Trophoblast cell (in vitro differentiated cells and primary cell): ENCODE measurements at regions not wholly inside any gene's neighbourhood (a gene's known extent, or its start where the extent isn't known, plus 50 kb on each side); places are given as distances from the start of the nearest gene placed in this dataset.

Source experiments
- DNase-seq, 2 donors: peaks; one replicate each; pipeline ENCODE4 v3.0.0-alpha.2; 2016
- H2AFZ ChIP-seq: 2 replicates; pipeline ENCODE4 v1.6.1; 2013; ENCODE audit warnings: low read length, moderate library complexity, mild to moderate bottlenecking; ENCODE audit not compliant: insufficient read depth, poor library complexity
- H2AK5ac ChIP-seq: 2 replicates; pipeline ENCODE4 v1.6.1; 2013; ENCODE audit warnings: mild to moderate bottlenecking, low read length
- H2BK120ac ChIP-seq: 2 replicates; pipeline ENCODE4 v1.6.1; 2013; ENCODE audit warnings: low read length, mild to moderate bottlenecking, moderate library complexity; ENCODE audit not compliant: insufficient read depth, poor library complexity
- H2BK12ac ChIP-seq: 2 replicates; pipeline ENCODE4 v1.6.1; 2013; ENCODE audit warnings: mild to moderate bottlenecking, low read length, moderate library complexity
- H2BK5ac ChIP-seq: 2 replicates; pipeline ENCODE4 v1.6.1; 2013; ENCODE audit warnings: low read length, low read depth, moderate library complexity, mild to moderate bottlenecking; ENCODE audit not compliant: poor library complexity
- H3K14ac ChIP-seq: 2 replicates; pipeline ENCODE4 v1.6.1; 2013; ENCODE audit warnings: mild to moderate bottlenecking, low read length
- H3K18ac ChIP-seq: 2 replicates; pipeline ENCODE4 v1.6.1; 2013; ENCODE audit warnings: mild to moderate bottlenecking, low read length
- H3K23ac ChIP-seq: 2 replicates; pipeline ENCODE4 v1.6.1; 2013; ENCODE audit warnings: low read length
- H3K27ac ChIP-seq: 2 replicates; pipeline ENCODE4 v1.5.1; 2013; ENCODE audit warnings: low read depth, mild to moderate bottlenecking, inconsistent platforms, low read length, moderate library complexity
- H3K27me3 ChIP-seq: 2 replicates; pipeline ENCODE4 v1.6.1; 2013; ENCODE audit warnings: inconsistent platforms, mild to moderate bottlenecking, low read length, moderate library complexity; ENCODE audit not compliant: insufficient read depth
- H3K36me3 ChIP-seq, 2 experiments: 1 replicate in 1 of 2; 2 replicates in 1 of 2; pipeline ENCODE4 v1.6.1; 2013; ENCODE audit warnings: low read length in 2 of 2, mild to moderate bottlenecking in 2 of 2, moderate library complexity in 1 of 2; ENCODE audit not compliant: insufficient read depth in 2 of 2, control insufficient read depth in 1 of 2
- H3K4ac ChIP-seq: 2 replicates; pipeline ENCODE4 v1.6.1; 2013; ENCODE audit warnings: low read depth, mild to moderate bottlenecking, low read length, moderate library complexity
- H3K4me1 ChIP-seq, 2 experiments: 1 replicate in 1 of 2; 2 replicates in 1 of 2; pipeline ENCODE4 v1.6.1; 2013; ENCODE audit warnings: low read length in 2 of 2, mild to moderate bottlenecking in 2 of 2, moderate library complexity in 1 of 2; ENCODE audit not compliant: insufficient read depth in 2 of 2, control insufficient read depth in 1 of 2
- H3K4me2 ChIP-seq: 2 replicates; pipeline ENCODE4 v1.6.1; 2013; ENCODE audit warnings: inconsistent platforms, mild to moderate bottlenecking, low read length, moderate library complexity
- H3K4me3 ChIP-seq: 2 replicates; pipeline ENCODE4 v1.5.1; 2013; ENCODE audit warnings: mild to moderate bottlenecking, low read depth, low read length, inconsistent platforms
- H3K79me1 ChIP-seq: one replicate; pipeline ENCODE4 v1.6.1; 2013; ENCODE audit warnings: low read length
- H3K79me2 ChIP-seq: 2 replicates; pipeline ENCODE4 v1.6.1; 2013; ENCODE audit warnings: low read length, mild to moderate bottlenecking; ENCODE audit not compliant: control insufficient read depth, insufficient read depth, poor library complexity
- H3K9ac ChIP-seq: 2 replicates; pipeline ENCODE4 v1.6.1; 2013; ENCODE audit warnings: mild to moderate bottlenecking, low read length
- H3K9me3 ChIP-seq: 2 replicates; pipeline ENCODE4 v1.6.1; 2013; ENCODE audit warnings: low read depth, mild to moderate bottlenecking, control low read depth, inconsistent platforms, low read length; ENCODE audit not compliant: insufficient read depth
- H4K12ac ChIP-seq: 2 replicates; pipeline ENCODE4 v1.6.1; 2013; ENCODE audit warnings: low read depth, mild to moderate bottlenecking, low read length, moderate library complexity
- H4K8ac ChIP-seq: 2 replicates; pipeline ENCODE4 v1.6.1; 2013; ENCODE audit warnings: low read depth, mild to moderate bottlenecking, low read length, moderate library complexity
- H4K91ac ChIP-seq: one replicate; pipeline ENCODE4 v1.6.1; 2013; ENCODE audit warnings: low read depth, mild to moderate bottlenecking, low read length, moderate library complexity
- WGBS: extraction: QIAGEN DNeasy Blood & Tissue Kit; methylation state at CpG from one replicate; pipeline ENCODE4 v1.1.7; 2013; ENCODE audit warnings: missing lambda C conversion rate; ENCODE audit not compliant: insufficient read length, insufficient coverage; ENCODE audit errors: extremely low coverage; 5-methylcytosine and 5-hydroxymethylcytosine counted together

DNA sequence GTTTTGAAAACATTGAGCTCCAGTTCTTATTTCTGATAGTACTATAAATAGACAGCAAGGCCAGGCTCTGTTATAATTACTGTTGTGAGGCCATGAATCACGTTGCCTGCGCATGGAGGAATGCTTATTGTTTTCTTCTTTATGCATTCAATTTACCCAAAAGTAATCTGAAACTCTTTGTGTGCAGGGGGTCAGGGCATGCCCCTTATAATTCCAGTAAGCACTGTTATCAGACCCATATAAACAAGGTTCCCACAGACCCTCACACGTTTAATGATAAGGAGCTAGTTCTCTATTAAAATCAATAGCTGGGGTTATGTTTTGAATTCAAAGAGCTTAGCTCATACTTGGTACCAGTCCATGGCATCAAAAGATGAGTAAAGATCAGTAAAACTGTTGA, 174.8 kb upstream of the ARG1 start:
- H3K27ac ChIP-seq, result no peak overlapping the region
- H2BK5ac ChIP-seq, result no peak overlapping the region
- no peak overlapping the region for H4K8ac ChIP-seq
- no peak overlapping the region for H3K4me2 ChIP-seq
- H3K14ac ChIP-seq, result no peak overlapping the region
- H3K79me1 ChIP-seq, result peaks cover 10% of the 10 kb centered on the region
- no peak overlapping the region for H2BK120ac ChIP-seq
- H2AFZ ChIP-seq, result no peak overlapping the region
- H4K91ac ChIP-seq, result no peak overlapping the region
- no peak overlapping the region for H4K12ac ChIP-seq
- no peak overlapping the region for H3K9ac ChIP-seq
- no CpG with 5 or more reads among the region's 3 CpGs for WGBS
- no peaks in the 10 kb centered on the region for H3K36me3 ChIP-seq
- H3K4ac ChIP-seq, result no peak overlapping the region
- H3K18ac ChIP-seq, result no peak overlapping the region
- no peak overlapping the region for H3K4me3 ChIP-seq
- H3K23ac ChIP-seq, result no peak overlapping the region
- H3K9me3 ChIP-seq, result no peaks in the 10 kb centered on the region
- H2AK5ac ChIP-seq, result no peak overlapping the region
- peaks cover 2 to 6% of the 10 kb centered on the region in 2 experiments for H3K4me1 ChIP-seq
- no peaks in the 10 kb centered on the region for H3K79me2 ChIP-seq
- DNase-seq, result no peak
- no peak overlapping the region for H2BK12ac ChIP-seq
- H3K27me3 ChIP-seq, result no peaks in the 10 kb centered on the region

GRCh38 chr6:131399433-131399832, 173.6 kb upstream of the ARG1 start:
- H3K4me2 ChIP-seq, result no peak overlapping the region
- H3K27ac ChIP-seq, result peak overlapping the region; percentile 86
- H4K91ac ChIP-seq, result no peak overlapping the region
- no peaks in the 10 kb centered on the region for H3K79me2 ChIP-seq
- no peak overlapping the region for H4K12ac ChIP-seq
- no peaks in the 10 kb centered on the region for H3K36me3 ChIP-seq
- peak overlapping the region; percentile 31 for H2BK120ac ChIP-seq
- no peak overlapping the region for H4K8ac ChIP-seq
- H2AFZ ChIP-seq, result no peak overlapping the region
- peaks cover 10% of the 10 kb centered on the region for H3K79me1 ChIP-seq
- H3K27me3 ChIP-seq, result no peaks in the 10 kb centered on the region
- peaks cover 2 to 6% of the 10 kb centered on the region in 2 experiments for H3K4me1 ChIP-seq
- H2BK5ac ChIP-seq, result no peak overlapping the region
- no peak overlapping the region for H2AK5ac ChIP-seq
- H2BK12ac ChIP-seq, result peak overlapping the region; percentile 69
- no peak overlapping the region for H3K23ac ChIP-seq
- H3K9ac ChIP-seq, result no peak overlapping the region
- DNase-seq, result no peak
- no peaks in the 10 kb centered on the region for H3K9me3 ChIP-seq
- no CpG with 5 or more reads among the region's 4 CpGs for WGBS
- no peak overlapping the region for H3K18ac ChIP-seq
- H3K4me3 ChIP-seq, result no peak overlapping the region
- no peak overlapping the region for H3K4ac ChIP-seq
- peak overlapping the region; percentile 25 for H3K14ac ChIP-seq

- Histone ChIP-seq H4K8ac (no peak overlapping the region), H3K4ac (no peak overlapping the region), H3K23ac (no peak overlapping the region), H3K4me2 (no peak overlapping the region), H4K91ac (no peak overlapping the region), H2BK120ac (no peak overlapping the region), H3K4me3 (no peak overlapping the region), H3K79me2 (no peaks in the 10 kb centered on the region), H2BK12ac (no peak overlapping the region), H4K12ac (no peak overlapping the region), H3K79me1 (peaks cover 10% of the 10 kb centered on the region), H3K14ac (no peak overlapping the region), H3K27ac (peak overlapping the region; percentile 92), H3K36me3 (no peaks in the 10 kb centered on the region), H3K9me3 (no peaks in the 10 kb centered on the region), H3K4me1 (peaks cover 2 to 6% of the 10 kb centered on the region in 2 experiments), H2AK5ac (no peak overlapping the region), H2AFZ (no peak overlapping the region), H3K9ac (no peak overlapping the region), H3K18ac (no peak overlapping the region), H2BK5ac (no peak overlapping the region), H3K27me3 (no peaks in the 10 kb centered on the region)
- DNase-seq, result peak; percentile 14 to 72
- WGBS, result no CpG with 5 or more reads among the region's 1 CpG
Measured at GRCh38 chr6:131400054-131400778, 172.8 kb upstream of the ARG1 start.

GRCh38 chr6:131400779-131401496, 172.1 kb upstream of the ARG1 start:
- Histone ChIP-seq H4K91ac (no peak overlapping the region), H2BK12ac (peak overlapping the region; percentile 59), H3K18ac (no peak overlapping the region), H3K27me3 (no peaks in the 10 kb centered on the region), H2BK120ac (no peak overlapping the region), H3K4ac (no peak overlapping the region), H3K23ac (no peak overlapping the region), H2AK5ac (no peak overlapping the region), H3K4me2 (no peak overlapping the region), H3K4me1 (peaks cover 2 to 6% of the 10 kb centered on the region in 2 experiments), H3K9ac (no peak overlapping the region), H2BK5ac (peak overlapping the region; percentile 35), H3K79me1 (peaks cover 10% of the 10 kb centered on the region), H2AFZ (no peak overlapping the region), H3K27ac (peak overlapping the region; percentile 92), H3K4me3 (no peak overlapping the region), H3K14ac (no peak overlapping the region), H4K12ac (no peak overlapping the region), H4K8ac (no peak overlapping the region), H3K79me2 (no peaks in the 10 kb centered on the region), H3K36me3 (no peaks in the 10 kb centered on the region), H3K9me3 (no peaks in the 10 kb centered on the region)
- DNase-seq, result no peak
- no CpG with 5 or more reads among the region's 2 CpGs for WGBS
